Central memory CD8-positive, alpha-beta T cell (primary cell): ENCODE measurements at regions not wholly inside any gene's neighbourhood (a gene's known extent, or its start where the extent isn't known, plus 50 kb on each side); places are given as distances from the start of the nearest gene placed in this dataset.

Experiments used
- ATAC-seq: fragments of 150-1000 bp; cut with Tn5 transposase; replicated peaks from 2 replicates; pipeline ENCODE4 v1.10.0; 2022; ENCODE audit warnings: mild to moderate bottlenecking, moderate FRiP score, moderate number of reproducible peaks; ENCODE audit not compliant: poor library complexity, severe bottlenecking; ENCODE audit errors: extremely low read depth
- DNase-seq, 2 donors: peaks; one replicate each; pipeline ENCODE4 v3.0.0; 2021; ENCODE audit warnings: low spot score in 2 of 2
- H3K27ac Mint-ChIP-seq: one replicate; pipeline ENCODE4 v1.8.0; 2022; ENCODE audit warnings: low read depth, mild to moderate bottlenecking, moderate library complexity, mixed read lengths
- H3K27me3 Mint-ChIP-seq: one replicate; pipeline ENCODE4 v1.8.0; 2022; ENCODE audit warnings: mixed read lengths
- H3K36me3 Mint-ChIP-seq: one replicate; pipeline ENCODE4 v1.8.0; 2022; ENCODE audit warnings: mild to moderate bottlenecking, moderate library complexity, mixed read lengths; ENCODE audit not compliant: insufficient read depth
- H3K4me1 Mint-ChIP-seq: one replicate; pipeline ENCODE4 v1.8.0; 2022; ENCODE audit warnings: mixed read lengths
- H3K4me3 Mint-ChIP-seq: one replicate; pipeline ENCODE4 v1.8.0; 2022; ENCODE audit warnings: mild to moderate bottlenecking, moderate library complexity, mixed read lengths
- H3K9me3 Mint-ChIP-seq: one replicate; pipeline ENCODE4 v1.8.0; 2022; ENCODE audit warnings: mixed read lengths

DNA sequence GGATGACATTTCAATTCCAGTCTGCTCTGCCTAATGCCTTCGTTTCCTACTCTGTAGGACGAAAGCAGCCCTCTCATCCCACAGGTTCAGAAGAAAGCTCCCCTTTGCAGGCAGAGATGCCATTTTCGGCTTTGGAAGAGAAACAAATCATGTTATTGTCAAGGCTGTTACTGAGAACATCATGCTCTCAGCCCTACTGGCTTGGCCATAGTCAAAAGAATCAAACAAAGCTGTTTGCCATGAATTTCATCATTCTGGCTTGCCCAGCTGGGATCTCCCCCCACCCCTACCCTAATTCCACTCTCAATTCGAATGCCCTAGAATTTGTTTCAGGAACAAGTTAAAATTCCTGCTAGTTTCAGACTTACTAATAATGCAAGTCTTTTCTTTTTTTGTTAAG, 162.3 kb upstream of the SERP2 start:
- no peak overlapping the region for H3K4me3 Mint-ChIP-seq
- peaks cover 7% of the 10 kb centered on the region for H3K27me3 Mint-ChIP-seq
- no peaks in the 10 kb centered on the region for H3K36me3 Mint-ChIP-seq
- DNase-seq = no peak
- H3K4me1 Mint-ChIP-seq = no peaks in the 10 kb centered on the region
- H3K27ac Mint-ChIP-seq = no peak overlapping the region
- no peak for ATAC-seq
- H3K9me3 Mint-ChIP-seq = no peaks in the 10 kb centered on the region

DNA sequence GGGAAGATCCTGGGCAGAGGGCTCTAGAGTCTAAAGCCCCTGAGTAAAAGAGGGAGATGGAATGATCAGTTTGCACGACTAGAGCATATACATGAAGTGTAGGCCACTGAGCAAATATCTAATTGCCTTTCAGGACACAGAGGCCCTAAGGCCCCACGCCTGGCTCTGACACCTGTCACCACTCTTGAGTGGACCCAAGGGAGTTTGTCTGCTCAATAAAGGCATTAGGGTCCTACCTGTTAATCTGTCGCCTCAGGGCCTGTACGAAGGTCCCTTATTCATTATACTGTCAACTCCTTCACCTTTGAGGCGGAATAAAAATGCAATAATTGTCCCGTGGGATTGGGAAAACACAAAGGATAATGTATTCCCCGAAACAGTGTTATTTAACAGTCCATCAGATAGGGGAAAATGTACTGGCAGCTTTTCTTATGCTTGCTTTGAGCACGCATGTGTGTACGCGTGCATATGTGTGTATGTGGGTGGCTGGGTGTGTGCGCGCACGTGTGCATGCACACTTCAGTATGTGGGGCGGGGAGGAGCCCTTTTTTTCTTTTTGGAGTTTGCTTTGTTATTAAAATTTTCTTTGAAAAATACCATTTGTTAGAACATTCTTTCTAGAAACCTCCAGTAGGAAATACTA, 161.8 kb upstream of the SERP2 start:
- H3K4me3 Mint-ChIP-seq = no peak overlapping the region
- no peaks in the 10 kb centered on the region for H3K9me3 Mint-ChIP-seq
- H3K27ac Mint-ChIP-seq = no peak overlapping the region
- peaks cover 7% of the 10 kb centered on the region for H3K27me3 Mint-ChIP-seq
- ATAC-seq (no peak), DNase-seq (no peak)
- H3K36me3 Mint-ChIP-seq = no peaks in the 10 kb centered on the region
- no peaks in the 10 kb centered on the region for H3K4me1 Mint-ChIP-seq

DNA sequence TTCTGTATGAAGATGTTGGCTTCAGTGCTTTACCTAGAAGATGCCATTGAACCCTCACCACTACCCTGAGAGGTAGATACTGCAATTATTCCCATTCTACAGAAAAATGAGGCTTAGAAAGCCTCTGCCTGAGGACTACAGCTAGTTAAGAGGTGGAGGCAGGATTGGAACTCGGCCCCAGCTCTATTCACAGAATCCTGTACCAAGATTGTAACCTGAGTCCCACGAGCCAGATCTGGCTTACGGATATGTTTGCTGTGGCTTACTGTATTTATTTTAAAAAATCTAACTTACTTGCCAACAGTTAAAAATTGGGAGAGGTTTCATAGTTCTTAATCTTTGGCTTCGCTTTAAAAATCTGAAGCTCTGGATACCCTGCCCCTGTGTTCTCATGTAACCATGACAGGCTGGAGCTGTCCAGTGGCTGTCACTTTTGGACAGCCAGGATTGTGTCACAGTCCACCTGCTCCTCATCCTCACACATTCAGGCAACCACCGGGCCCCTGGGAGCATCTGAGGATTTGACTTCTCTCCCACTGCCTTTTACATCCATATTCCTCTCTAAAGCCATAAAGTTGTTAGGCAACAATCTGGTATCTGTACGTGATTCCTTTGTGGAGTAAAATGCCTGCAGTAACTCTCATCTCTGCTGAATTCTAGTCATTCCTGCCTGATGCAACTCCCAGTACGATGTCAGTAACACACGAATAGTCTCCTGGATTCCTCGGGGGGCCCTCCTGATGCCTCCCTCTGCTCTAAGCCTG, 160.8 kb upstream of the SERP2 start:
- ATAC-seq = no peak
- H3K27me3 Mint-ChIP-seq = peaks cover 1% of the 10 kb centered on the region
- no peaks in the 10 kb centered on the region for H3K9me3 Mint-ChIP-seq
- H3K27ac Mint-ChIP-seq = no peak overlapping the region
- no peak overlapping the region for H3K4me3 Mint-ChIP-seq
- H3K4me1 Mint-ChIP-seq = no peaks in the 10 kb centered on the region
- DNase-seq = no peak
- no peaks in the 10 kb centered on the region for H3K36me3 Mint-ChIP-seq

DNA sequence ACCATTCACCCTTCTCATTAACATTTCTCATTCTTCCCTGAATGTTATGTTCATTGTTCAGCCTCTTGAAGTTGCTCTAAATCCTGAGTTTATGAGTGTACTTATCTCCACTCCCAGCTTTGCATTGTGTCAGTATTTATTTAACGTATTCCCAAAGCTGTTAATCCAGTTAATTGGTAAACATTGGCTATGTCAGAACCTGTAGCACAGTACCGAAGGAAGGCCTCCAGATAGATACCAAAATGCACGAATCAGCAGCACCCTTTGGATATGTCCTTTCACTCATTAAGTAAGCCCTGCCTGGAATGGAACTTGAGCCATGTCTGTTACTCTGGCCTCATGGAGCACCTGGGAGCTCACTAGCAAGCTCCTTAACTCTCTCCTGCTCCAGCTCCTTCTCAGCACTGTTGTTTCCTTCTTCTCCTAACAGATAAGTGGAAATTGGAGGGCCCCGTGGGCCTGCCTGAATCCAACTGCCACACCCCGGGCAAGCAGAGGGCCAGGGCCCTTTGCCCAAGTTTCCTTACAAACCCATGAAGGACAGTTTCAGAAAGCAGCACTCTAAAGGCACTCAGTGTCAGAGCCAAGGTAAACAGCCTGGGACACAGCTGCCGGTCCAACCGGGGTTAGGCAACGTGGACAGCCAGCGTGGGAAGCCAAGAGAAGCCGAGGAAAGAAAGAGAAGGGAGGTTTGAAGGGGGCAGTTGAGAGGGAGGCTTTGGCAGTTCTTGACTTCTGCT, 155.0 kb upstream of the SERP2 start:
- DNase-seq = no peak
- Mint-ChIP-seq H3K4me1 (no peaks in the 10 kb centered on the region), H3K36me3 (no peaks in the 10 kb centered on the region), H3K9me3 (no peaks in the 10 kb centered on the region), H3K27ac (no peak overlapping the region), H3K27me3 (peaks cover 8% of the 10 kb centered on the region), H3K4me3 (no peak overlapping the region)
- ATAC-seq = no peak

DNA sequence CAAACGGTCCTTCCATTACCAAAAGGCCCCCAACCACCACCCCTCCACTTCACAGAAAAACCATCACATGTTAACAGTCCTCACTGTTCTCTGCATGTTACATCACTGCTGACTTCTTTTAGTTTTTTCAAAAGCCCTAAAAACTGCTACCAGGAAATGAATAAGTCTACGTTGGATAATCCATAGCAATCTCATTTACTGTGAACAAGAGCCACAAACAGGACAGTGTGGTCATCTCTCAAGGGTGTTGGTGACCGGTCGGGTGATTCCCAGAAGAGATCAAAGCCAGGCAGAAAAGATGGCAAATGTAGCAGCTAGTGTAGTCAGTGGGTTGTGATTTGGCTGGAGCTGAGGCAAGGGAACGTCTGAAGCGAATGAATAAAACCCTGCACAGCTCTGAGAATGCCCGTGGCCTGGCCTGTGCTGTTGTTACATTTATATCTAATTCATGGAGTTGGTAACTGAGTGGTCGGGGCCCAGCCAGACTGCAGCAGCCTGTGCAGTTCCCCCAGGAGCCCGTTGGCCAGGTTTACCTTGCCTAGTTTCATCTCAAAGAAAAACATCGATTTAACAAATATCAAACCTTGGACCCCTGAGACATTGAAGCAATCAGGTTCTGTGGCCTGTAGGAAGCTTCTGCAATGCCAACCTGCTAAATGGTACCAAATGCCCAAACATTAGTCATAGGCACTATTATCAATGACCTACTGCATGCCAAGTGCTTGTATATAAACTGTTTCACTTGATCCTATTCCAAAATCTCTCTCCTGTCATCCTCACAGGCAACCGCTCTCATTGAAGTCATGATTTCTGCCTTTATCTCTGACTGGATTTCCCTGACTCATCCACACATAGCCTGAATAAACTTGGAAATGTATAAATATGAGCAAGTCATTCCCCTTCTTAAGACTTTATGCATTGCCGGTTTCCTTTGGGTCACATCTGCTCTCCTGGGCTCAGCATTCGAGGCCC, 153.8 kb upstream of the SERP2 start:
- ATAC-seq = no peak
- DNase-seq = no peak
- H3K9me3 Mint-ChIP-seq = no peaks in the 10 kb centered on the region

DNA sequence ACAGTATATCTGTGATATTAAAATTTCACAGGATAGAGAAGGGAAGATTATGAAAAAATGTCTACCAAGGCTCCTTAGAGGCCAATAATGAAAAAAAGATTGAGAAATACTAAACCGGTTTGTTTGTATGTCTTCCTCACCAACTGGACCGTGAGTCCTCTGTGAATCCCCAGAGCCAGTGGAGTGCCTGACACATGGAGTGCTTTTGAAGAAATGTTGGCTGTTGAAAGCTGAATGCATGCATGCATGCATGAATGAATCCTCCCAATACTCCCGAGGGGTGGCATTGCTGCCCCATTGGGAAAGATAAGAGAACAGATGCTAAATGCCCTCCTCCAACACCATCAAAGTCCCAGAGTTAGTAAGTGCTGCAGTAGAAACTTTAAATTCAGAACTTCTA, 152.7 kb upstream of the SERP2 start:
- no peak for ATAC-seq
- Mint-ChIP-seq H3K27me3 (peaks cover 8% of the 10 kb centered on the region), H3K27ac (no peak overlapping the region), H3K9me3 (no peaks in the 10 kb centered on the region), H3K36me3 (no peaks in the 10 kb centered on the region), H3K4me1 (no peaks in the 10 kb centered on the region), H3K4me3 (no peak overlapping the region)
- DNase-seq = no peak

More for the DNA sequence above, 153.8 kb upstream of the SERP2 start:
- Mint-ChIP-seq H3K36me3 (no peaks in the 10 kb centered on the region), H3K4me3 (no peak overlapping the region), H3K27me3 (peaks cover 8% of the 10 kb centered on the region), H3K27ac (no peak overlapping the region), H3K4me1 (no peaks in the 10 kb centered on the region)

DNA sequence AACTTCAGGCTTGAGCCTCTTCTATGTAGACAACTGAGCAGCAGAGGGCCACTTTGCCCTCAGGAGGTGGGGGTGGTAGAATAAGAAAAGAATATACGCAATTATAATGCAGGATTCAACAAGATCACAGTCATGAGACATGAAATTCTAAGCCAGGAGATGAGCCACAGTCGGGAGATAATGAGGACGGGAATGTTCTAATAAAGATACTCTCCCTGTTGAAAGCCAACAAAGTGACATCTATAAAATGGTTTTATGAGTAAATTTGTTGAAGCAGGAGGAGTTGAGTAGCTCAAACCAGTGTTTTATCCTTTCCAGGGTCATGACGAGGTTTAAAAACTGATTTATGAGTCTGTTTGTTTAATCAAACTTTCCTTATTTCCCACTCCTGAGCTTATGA, 152.0 kb upstream of the SERP2 start:
- Mint-ChIP-seq H3K4me3 (no peak overlapping the region), H3K9me3 (no peaks in the 10 kb centered on the region), H3K4me1 (no peaks in the 10 kb centered on the region), H3K36me3 (no peaks in the 10 kb centered on the region), H3K27me3 (peaks cover 8% of the 10 kb centered on the region), H3K27ac (no peak overlapping the region)
- DNase-seq (no peak), ATAC-seq (no peak)

DNA sequence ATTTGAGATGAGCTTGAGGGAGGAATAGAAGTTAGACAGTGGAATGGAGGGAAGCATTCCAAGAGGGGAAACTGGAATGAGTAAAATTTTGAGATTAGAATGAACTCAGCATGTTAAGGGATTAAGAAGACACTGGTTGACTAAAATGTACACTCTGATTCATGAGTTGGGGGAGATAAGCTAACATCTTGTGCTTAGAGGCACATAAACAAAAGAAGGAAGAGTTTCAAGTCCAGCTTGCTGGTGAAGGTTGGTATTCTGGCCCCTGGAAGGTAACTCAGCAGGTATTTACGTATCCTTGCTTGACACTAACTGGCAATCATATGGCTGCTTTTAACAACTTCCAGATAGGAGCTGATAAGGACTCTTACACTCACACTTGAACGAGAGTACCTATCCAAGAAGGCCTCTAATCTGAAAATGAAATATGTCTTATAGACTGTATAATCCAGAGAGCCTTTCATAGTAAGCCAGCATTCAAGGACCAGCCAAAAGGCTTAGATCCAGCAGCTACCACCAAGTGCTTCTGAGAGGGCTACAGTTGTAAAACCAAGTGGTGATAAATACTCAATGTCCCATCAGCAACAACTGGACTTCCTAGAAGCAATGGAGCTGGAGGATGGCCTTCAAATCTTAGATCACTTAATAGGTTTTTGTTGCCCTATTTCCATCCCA, 149.7 kb upstream of the SERP2 start:
- Mint-ChIP-seq H3K36me3 (no peaks in the 10 kb centered on the region), H3K27ac (no peak overlapping the region), H3K4me3 (no peak overlapping the region), H3K27me3 (peaks cover 8% of the 10 kb centered on the region), H3K4me1 (no peaks in the 10 kb centered on the region), H3K9me3 (no peaks in the 10 kb centered on the region)
- ATAC-seq = no peak
- DNase-seq = no peak

DNA sequence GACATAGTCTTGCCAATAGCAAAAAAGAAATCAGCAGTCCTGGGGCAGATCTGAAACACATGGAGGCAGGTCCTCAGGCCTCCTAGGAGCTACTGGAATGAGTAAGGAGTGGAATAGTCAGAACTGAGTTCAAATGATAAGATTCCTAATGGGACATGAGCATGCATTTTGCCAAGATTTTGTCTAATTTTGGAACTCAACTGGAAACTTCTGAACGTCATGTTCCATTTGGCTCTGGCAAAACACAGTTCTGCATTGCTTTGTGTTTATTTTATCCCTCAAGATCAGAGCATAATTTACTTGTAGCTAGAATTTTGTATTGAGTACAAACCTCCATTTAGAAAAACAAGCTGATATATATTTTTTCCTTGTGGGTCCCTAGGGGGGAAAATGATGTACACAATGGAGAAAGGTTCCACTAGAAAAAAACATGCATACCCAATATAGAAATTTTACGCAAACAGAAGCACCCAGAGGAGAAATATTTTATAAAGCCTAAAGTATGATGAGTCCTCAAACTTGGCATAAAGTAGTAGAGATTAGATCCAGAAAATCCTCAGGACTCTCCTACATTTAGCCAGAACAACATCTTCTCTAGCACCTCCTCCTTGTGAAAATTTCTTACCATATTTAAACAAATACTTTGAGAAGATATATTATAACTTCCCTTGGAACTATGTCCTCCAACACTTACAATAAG, 149.0 kb upstream of the SERP2 start:
- ATAC-seq = no peak

DNA sequence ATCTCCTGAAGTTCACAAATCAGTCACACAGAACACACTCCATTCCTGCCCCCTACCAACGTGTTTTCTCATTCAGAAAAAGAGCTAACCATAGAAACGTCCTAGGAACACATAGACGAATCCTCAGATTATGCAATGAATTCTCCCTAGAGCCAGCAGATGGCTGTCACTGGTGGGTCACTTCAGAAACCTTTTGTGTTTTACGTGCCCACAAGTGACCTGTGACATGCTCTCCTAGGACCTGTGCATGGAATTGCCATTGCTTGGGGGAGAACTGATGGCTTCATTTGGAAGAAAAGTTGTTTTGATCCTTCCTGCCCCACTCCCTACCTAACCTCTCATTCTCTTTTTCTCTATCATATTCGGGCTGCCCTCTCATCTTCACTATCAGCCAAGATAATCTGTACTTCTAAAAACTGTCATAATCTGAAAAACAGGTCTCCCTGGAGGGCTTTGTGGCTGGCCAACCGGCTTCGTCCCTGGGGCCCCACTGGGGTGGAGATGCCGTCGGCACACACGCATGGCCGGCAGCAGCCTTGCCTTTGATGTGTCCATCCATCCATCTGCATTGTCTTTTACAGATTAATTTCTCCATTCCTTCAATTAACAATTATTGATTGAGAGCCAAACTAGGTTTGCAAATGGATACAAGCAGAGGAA, 144.1 kb upstream of the SERP2 start:
- H3K36me3 Mint-ChIP-seq = peaks cover 2% of the 10 kb centered on the region
- ATAC-seq = no peak
- H3K4me3 Mint-ChIP-seq = no peak overlapping the region

More for the DNA sequence above, 149.0 kb upstream of the SERP2 start:
- Mint-ChIP-seq H3K4me3 (no peak overlapping the region), H3K36me3 (no peaks in the 10 kb centered on the region), H3K9me3 (no peaks in the 10 kb centered on the region), H3K27ac (no peak overlapping the region), H3K4me1 (no peaks in the 10 kb centered on the region), H3K27me3 (peaks cover 8% of the 10 kb centered on the region)
- no peak for DNase-seq

DNA sequence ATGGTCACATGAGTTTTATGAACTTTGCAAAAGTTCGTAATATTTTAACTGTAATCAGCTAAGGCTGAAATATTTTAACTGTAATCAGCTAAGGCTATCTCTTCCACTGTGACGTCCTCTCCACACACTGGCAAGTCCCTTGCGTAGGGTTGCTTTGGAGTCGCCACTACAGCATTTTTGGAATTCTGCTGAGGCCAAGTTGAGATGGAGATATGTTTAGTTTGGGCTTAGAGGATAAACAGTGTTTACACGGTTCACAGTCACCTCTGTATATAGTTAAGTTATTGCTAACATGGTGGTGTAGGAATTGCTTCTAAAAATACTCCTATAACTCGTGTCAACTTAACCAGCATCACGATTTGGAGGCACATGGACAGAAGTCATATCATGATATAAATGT, 143.6 kb upstream of the SERP2 start:
- no peak overlapping the region for H3K27ac Mint-ChIP-seq
- no peak for ATAC-seq

More for the DNA sequence above, 144.1 kb upstream of the SERP2 start:
- no peaks in the 10 kb centered on the region for H3K27me3 Mint-ChIP-seq
- no peak overlapping the region for H3K27ac Mint-ChIP-seq
- DNase-seq = no peak
- H3K4me1 Mint-ChIP-seq = no peaks in the 10 kb centered on the region
- no peaks in the 10 kb centered on the region for H3K9me3 Mint-ChIP-seq

More for the DNA sequence above, 143.6 kb upstream of the SERP2 start:
- DNase-seq = no peak
- Mint-ChIP-seq H3K4me3 (no peak overlapping the region), H3K36me3 (peaks cover 2% of the 10 kb centered on the region), H3K9me3 (no peaks in the 10 kb centered on the region), H3K4me1 (no peaks in the 10 kb centered on the region), H3K27me3 (no peaks in the 10 kb centered on the region)
